ENCODE measurements at regions not wholly inside any gene's neighbourhood (a gene's known extent, or its start where the extent isn't known, plus 50 kb on each side); places are given as distances from the start of the nearest gene placed in this dataset.

- TF ChIP-seq EZH2phosphoT487 (IDR thresholded peaks at IDR 0.05; ENCODE audit: borderline replicate concordance) (no peak), CTCF (conservative IDR thresholded peaks at IDR 0.05; ENCODE audit: low read length) (no peak)
These were observed 82.4 kb downstream of the RTP4 start for GRCh38 chr3:187450431-187451190.

All from Loucy (cell line).